ENCODE measurements at regions not wholly inside any gene's neighbourhood (a gene's known extent, or its start where the extent isn't known, plus 50 kb on each side); places are given as distances from the start of the nearest gene placed in this dataset.

GRCh38 chr4:189291939-189292338 lies 648.7 kb upstream of the FRG1 start:
- Histone ChIP-seq H3K79me2 (ENCODE audit: low read length) (no peaks in the 10 kb centered on the region), H3K9ac (ENCODE audit: low read length) (no peak overlapping the region), H3K4me1 (ENCODE audit: low read length) (no peaks in the 10 kb centered on the region), H3K27ac (ENCODE audit: low read length) (no peak overlapping the region), H3K4me3 (ENCODE audit: low read length) (no peak overlapping the region), H3K4me2 (ENCODE audit: low read length) (no peak overlapping the region), H3K9me3 (ENCODE audit: insufficient read depth, low read length) (no peaks in the 10 kb centered on the region), H3K27me3 (ENCODE audit: low read depth, low read length) (no peaks in the 10 kb centered on the region), H2AFZ (ENCODE audit: low read depth, low read length) (no peak overlapping the region), H4K20me1 (ENCODE audit: insufficient read depth, low read length) (no peaks in the 10 kb centered on the region), H3K36me3 (replicated peaks; ENCODE audit: low read depth, low read length) (no peaks in the 10 kb centered on the region)
- TF ChIP-seq EZH2phosphoT487 (IDR thresholded peaks at IDR 0.05; ENCODE audit: low read depth) (no peak), CTCF (IDR thresholded peaks at IDR 0.05; ENCODE audit: low read depth, low read length) (no peak)

GRCh38 chr4:189293459-189293858 lies 647.2 kb upstream of the FRG1 start:
- no peak for TF ChIP-seq CTCF (IDR thresholded peaks at IDR 0.05; ENCODE audit: low read depth, low read length)
- no peak for TF ChIP-seq EZH2phosphoT487 (IDR thresholded peaks at IDR 0.05; ENCODE audit: low read depth)
- H3K27ac ChIP-seq (ENCODE audit: low read length): no peak overlapping the region

GRCh38 chr4:189294574-189294973 lies 646.1 kb upstream of the FRG1 start:
- no peaks in the 10 kb centered on the region for H3K27me3 ChIP-seq (ENCODE audit: low read depth, low read length)
- no peak overlapping the region for H3K4me2 ChIP-seq (ENCODE audit: low read length)
- no peak overlapping the region for H3K27ac ChIP-seq (ENCODE audit: low read length)
- no peaks in the 10 kb centered on the region for H3K9me3 ChIP-seq (ENCODE audit: insufficient read depth, low read length)
- H2AFZ ChIP-seq (ENCODE audit: low read depth, low read length): no peak overlapping the region
- H3K9ac ChIP-seq (ENCODE audit: low read length): no peak overlapping the region
- H4K20me1 ChIP-seq (ENCODE audit: insufficient read depth, low read length): no peaks in the 10 kb centered on the region
- H3K36me3 ChIP-seq (replicated peaks; ENCODE audit: low read depth, low read length): no peaks in the 10 kb centered on the region
- no peaks in the 10 kb centered on the region for H3K79me2 ChIP-seq (ENCODE audit: low read length)
- TF ChIP-seq EZH2phosphoT487 (IDR thresholded peaks at IDR 0.05; ENCODE audit: low read depth): no peak
- TF ChIP-seq CTCF (IDR thresholded peaks at IDR 0.05; ENCODE audit: low read depth, low read length): no peak
- H3K4me1 ChIP-seq (ENCODE audit: low read length): no peaks in the 10 kb centered on the region
- no peak overlapping the region for H3K4me3 ChIP-seq (ENCODE audit: low read length)

More at GRCh38 chr4:189293459-189293858, 647.2 kb upstream of the FRG1 start:
- Histone ChIP-seq H3K9ac (ENCODE audit: low read length) (no peak overlapping the region), H3K79me2 (ENCODE audit: low read length) (no peaks in the 10 kb centered on the region), H3K27me3 (ENCODE audit: low read depth, low read length) (no peaks in the 10 kb centered on the region), H4K20me1 (ENCODE audit: insufficient read depth, low read length) (no peaks in the 10 kb centered on the region), H3K4me3 (ENCODE audit: low read length) (no peak overlapping the region), H3K4me2 (ENCODE audit: low read length) (no peak overlapping the region), H3K4me1 (ENCODE audit: low read length) (no peaks in the 10 kb centered on the region), H3K36me3 (replicated peaks; ENCODE audit: low read depth, low read length) (no peaks in the 10 kb centered on the region), H3K9me3 (ENCODE audit: insufficient read depth, low read length) (no peaks in the 10 kb centered on the region), H2AFZ (ENCODE audit: low read depth, low read length) (no peak overlapping the region)

GRCh38 chr4:189299706-189300105 lies 641.0 kb upstream of the FRG1 start:
- H2AFZ ChIP-seq (ENCODE audit: low read depth, low read length): no peak overlapping the region
- no peaks in the 10 kb centered on the region for H3K36me3 ChIP-seq (replicated peaks; ENCODE audit: low read depth, low read length)
- H4K20me1 ChIP-seq (ENCODE audit: insufficient read depth, low read length): no peaks in the 10 kb centered on the region
- no peak overlapping the region for H3K4me2 ChIP-seq (ENCODE audit: low read length)
- H3K27me3 ChIP-seq (ENCODE audit: low read depth, low read length): no peaks in the 10 kb centered on the region
- H3K4me3 ChIP-seq (ENCODE audit: low read length): no peak overlapping the region
- H3K9me3 ChIP-seq (ENCODE audit: insufficient read depth, low read length): no peaks in the 10 kb centered on the region
- no peak overlapping the region for H3K27ac ChIP-seq (ENCODE audit: low read length)
- no peaks in the 10 kb centered on the region for H3K79me2 ChIP-seq (ENCODE audit: low read length)
- no peaks in the 10 kb centered on the region for H3K4me1 ChIP-seq (ENCODE audit: low read length)
- no peak overlapping the region for H3K9ac ChIP-seq (ENCODE audit: low read length)
- TF ChIP-seq CTCF (IDR thresholded peaks at IDR 0.05; ENCODE audit: low read depth, low read length) (no peak), EZH2phosphoT487 (IDR thresholded peaks at IDR 0.05; ENCODE audit: low read depth) (no peak)
